HepG2 (cell line): ENCODE measurements at regions not wholly inside any gene's neighbourhood (a gene's known extent, or its start where the extent isn't known, plus 50 kb on each side); places are given as distances from the start of the nearest gene placed in this dataset.

Source experiments
- ATAC-seq: fragments of 200-7000 bp; cut with Tn5 transposase; 3 replicates; pipeline ENCODE4 v1.9.1; 2020; ENCODE audit warnings: mild to moderate bottlenecking, moderate library complexity
- BruUV-seq: library from RNA; stranded (reverse); fragments of 400-500 nt; replicated peaks from 2 replicates; lab custom pipeline; 2021; lab: Mats Ljungman, UMichigan
- CTCF ChIA-PET: fragments of 300-600 bp; formaldehyde crosslinking; extraction: SDS; loops from one replicate; lab custom pipeline; 2021; ENCODE audit warnings: low total read pairs, inconsistent platforms, low intra/inter-chr PET ratio; lab: Yijun Ruan, JAX
- POLR2A ChIA-PET: fragments of 350-600 bp; sonication (Branson Sonifier 250); formaldehyde crosslinking; loops from one replicate; lab custom pipeline; 2020; ENCODE audit warnings: antibody characterized with exemption, inconsistent platforms; lab: Yijun Ruan, JAX
- DNase-seq: peaks from one replicate; pipeline ENCODE4 v3.0.0-alpha.2; 2015; ENCODE audit warnings: low spot score
- FAIRE-seq: peaks from 3 replicates; lab custom pipeline; 2011; peaks lifted over from hg19 to GRCh38; lab: Jason Lieb, UNC
- H2AFZ ChIP-seq: one replicate; pipeline ENCODE4 v1.6.1; 2011; ENCODE audit warnings: low read length, inconsistent platforms
- H3K27ac ChIP-seq: fragments of 300-600 bp; 3 replicates; pipeline ENCODE4 v1.8.0; 2011; ENCODE audit warnings: mixed run types, mild to moderate bottlenecking, mixed read lengths, low read length, inconsistent platforms; ENCODE audit not compliant: insufficient read depth; ENCODE audit errors: extremely low read length
- H3K27me3 ChIP-seq, 2 experiments: fragments of 200-600 bp in 1 of 2; 2 replicates in 1 of 2; 3 replicates in 1 of 2; pipeline versions ENCODE4 v1.6.0 to v1.8.0; 2011; ENCODE audit warnings: low read length in 2 of 2, mild to moderate bottlenecking in 2 of 2, moderate library complexity in 2 of 2, inconsistent platforms in 1 of 2; ENCODE audit not compliant: insufficient read depth in 2 of 2, control insufficient read depth in 1 of 2
- H3K36me3 ChIP-seq, 2 experiments: fragments of 200-600 bp in 1 of 2; replicated peaks in 1 of 2; 2 replicates in 1 of 2; 3 replicates in 1 of 2; pipeline versions ENCODE4 v1.5.1 to v1.8.0; 2011; ENCODE audit warnings: low read length in 2 of 2, inconsistent platforms in 1 of 2; ENCODE audit not compliant: insufficient read depth in 2 of 2, control insufficient read depth in 1 of 2
- H3K4me1 ChIP-seq: 2 replicates; pipeline ENCODE4 v1.5.1; 2012; ENCODE audit warnings: low read length, inconsistent platforms; ENCODE audit not compliant: insufficient read depth
- H3K4me2 ChIP-seq: 2 replicates; pipeline ENCODE4 v1.6.0; 2011; ENCODE audit warnings: low read depth, low read length, inconsistent platforms
- H3K4me3 ChIP-seq, 3 experiments: fragments of 200-600 bp in 1 of 3; sonication (generic), shearing (Covaris generic) in 1 of 3; replicated peaks in 1 of 3; 2 replicates each; pipeline ENCODE4 v1.5.1; 2011 to 2016; ENCODE audit warnings: low read length in 3 of 3, inconsistent platforms in 2 of 3, low read depth in 2 of 3, mild to moderate bottlenecking in 2 of 3, control low read depth in 1 of 3, mixed read lengths in 1 of 3; ENCODE audit not compliant: insufficient read depth in 1 of 3
- H3K79me2 ChIP-seq: one replicate; pipeline ENCODE4 v1.6.1; 2011; ENCODE audit warnings: low read length, inconsistent platforms; ENCODE audit not compliant: insufficient read depth
- H3K9ac ChIP-seq: 2 replicates; pipeline ENCODE4 v1.6.0; 2011; ENCODE audit warnings: mild to moderate bottlenecking, low read depth, low read length, inconsistent platforms; ENCODE audit not compliant: insufficient read depth
- H3K9me3 ChIP-seq: 2 replicates; pipeline ENCODE4 v1.5.1; 2012; ENCODE audit warnings: mild to moderate bottlenecking, low read length
- H4K20me1 ChIP-seq: 2 replicates; pipeline ENCODE4 v1.6.0; 2011; ENCODE audit warnings: inconsistent platforms, mild to moderate bottlenecking, low read length, moderate library complexity; ENCODE audit not compliant: insufficient read depth
- ATF4 ChIP-seq, 2 experiments: fragments of 450-650 bp in 1 of 2; sonication (generic) in 1 of 2; formaldehyde crosslinking; IDR thresholded peaks; 2 replicates each; pipeline versions ENCODE4 v1.5.0 to v1.8.0; 2020 to 2022; ENCODE audit warnings: mild to moderate bottlenecking in 1 of 2, missing genetic modification reagents in 1 of 2
- BORCS8-MEF2B ChIP-seq: sonication (generic); formaldehyde crosslinking; IDR thresholded peaks from 2 replicates; pipeline ENCODE4 v1.8.0; 2022; ENCODE audit warnings: mild to moderate bottlenecking, missing genetic modification reagents
- CBX5 ChIP-seq: sonication (generic); formaldehyde crosslinking; IDR thresholded peaks from 2 replicates; pipeline ENCODE4 v1.4.0; 2020; ENCODE audit warnings: missing genetic modification reagents, borderline replicate concordance
- FOSL1 ChIP-seq: sonication (generic); formaldehyde crosslinking; IDR thresholded peaks from 2 replicates; pipeline ENCODE4 v1.9.0; 2021; ENCODE audit warnings: missing genetic modification reagents, borderline replicate concordance
- FOXO4 ChIP-seq: sonication (generic); formaldehyde crosslinking; conservative IDR thresholded peaks from 2 replicates; pipeline ENCODE4 v1.8.1; 2023; ENCODE audit warnings: missing genetic modification reagents
- GMEB2 ChIP-seq: IDR thresholded peaks from 2 replicates; pipeline ENCODE4 v1.6.1; 2016; ENCODE audit warnings: missing biosample characterization, missing genetic modification reagents, low read depth
- HNF1A ChIP-seq, 2 experiments: sonication (generic) in 1 of 2; formaldehyde crosslinking in 1 of 2; IDR thresholded peaks; 2 replicates each; pipeline versions ENCODE4 v1.4.0 to v1.6.1; 2016 to 2020; ENCODE audit warnings: borderline replicate concordance in 1 of 2, low read depth in 1 of 2, mild to moderate bottlenecking in 1 of 2, missing genetic modification reagents in 1 of 2
- MTERF4 ChIP-seq: sonication (generic); formaldehyde crosslinking; IDR thresholded peaks from 2 replicates; pipeline ENCODE4 v1.8.0; 2023; ENCODE audit warnings: mild to moderate bottlenecking, missing genetic modification reagents
- SATB2 ChIP-seq: sonication (generic); formaldehyde crosslinking; IDR thresholded peaks from 2 replicates; pipeline ENCODE4 v1.5.0; 2020; ENCODE audit warnings: missing genetic modification reagents
- ZBTB3 ChIP-seq: sonication (generic); formaldehyde crosslinking; IDR thresholded peaks from 2 replicates; pipeline ENCODE4 v1.4.0; 2020; ENCODE audit warnings: low read depth, mild to moderate bottlenecking, moderate library complexity, missing genetic modification reagents, borderline replicate concordance
- ZNF33B ChIP-seq: sonication (generic); formaldehyde crosslinking; IDR thresholded peaks from 2 replicates; pipeline ENCODE4 v1.5.1; 2020; ENCODE audit warnings: mild to moderate bottlenecking, missing genetic modification reagents
- ZNF768 ChIP-seq: sonication (generic); formaldehyde crosslinking; IDR thresholded peaks from 2 replicates; pipeline ENCODE4 v1.4.0; 2020; ENCODE audit warnings: missing genetic modification reagents
- ZSCAN25 ChIP-seq: sonication (generic); formaldehyde crosslinking; IDR thresholded peaks from 2 replicates; pipeline ENCODE4 v1.8.0; 2022; ENCODE audit warnings: mild to moderate bottlenecking, missing genetic modification reagents
- in situ Hi-C: cut with HindIII; loops from 2 replicates; pipeline ENCODE4 v1.10.0; 2017; ENCODE audit warnings: low pct_unique_long_range_greater_than_20kb; ENCODE audit not compliant: extremely low pct_ligation_motif_present
- intact Hi-C: fragments of 100-400 bp; cut with micrococcal nuclease; formaldehyde crosslinking; loops from one replicate; pipeline ENCODE4 v1.10.0; 2022; ENCODE audit not compliant: unreplicated experiment

- TF ChIP-seq SATB2 (CRISPR knock-in tag) (no peak), ZNF768 (CRISPR knock-in tag) (no peak), BORCS8-MEF2B (CRISPR knock-in tag) (no peak), MTERF4 (CRISPR knock-in tag) (no peak), ZBTB3 (no peak), ZSCAN25 (no peak), ATF4 (CRISPR knock-in tag; IDR thresholded peaks at IDR 0.05) (no peak), FOSL1 (CRISPR knock-in tag) (no peak), FOXO4 (CRISPR knock-in tag) (no peak), ZNF33B (no peak)
- TF ChIP-seq, all 625 proteins: peak for 0
These were observed 86.0 kb downstream of the SAMD9 start (continued) for GRCh38 chr7:93031795-93032194.

GRCh38 chr7:93030605-93031225 lies 87.1 kb downstream of the SAMD9 start:
- intact Hi-C loops = no loop called here
- Histone ChIP-seq H3K4me1 (peaks cover 16% of the 10 kb centered on the region), H3K9ac (no peak overlapping the region), H3K27ac (no peak overlapping the region), H3K79me2 (no peaks in the 10 kb centered on the region), H3K36me3 (no peaks in the 10 kb centered on the region), H4K20me1 (no peaks in the 10 kb centered on the region), H3K4me3 (no peak overlapping the region), H3K4me2 (no peak overlapping the region), H3K9me3 (peaks cover 6% of the 10 kb centered on the region), H3K27me3 (no peaks in the 10 kb centered on the region; a peak in 1 of 5 replicates), H2AFZ (no peak overlapping the region)
- ChIA-PET CTCF (no interaction called here), POLR2A (no interaction called here)
- ATAC-seq = no peak
- no peak for DNase-seq
- no peak for FAIRE-seq
- in situ Hi-C loops = no loop called here
- BruUV-seq = no TSS peak
- TF ChIP-seq CBX5 (CRISPR knock-in tag) (no peak), HNF1A (IDR thresholded peaks at IDR 0.05; ENCODE audit: low read depth) (no peak), HNF1A (CRISPR knock-in tag; IDR thresholded peaks at IDR 0.05; ENCODE audit: borderline replicate concordance) (no peak), GMEB2 (CRISPR knock-in tag) (no peak)
